GM04504 (cell line): ENCODE measurements at regions not wholly inside any gene's neighbourhood (a gene's known extent, or its start where the extent isn't known, plus 50 kb on each side); places are given as distances from the start of the nearest gene placed in this dataset.

Experiments
- DNase-seq: peaks from one replicate; pipeline ENCODE4 v3.0.0-alpha.2; 2012; ENCODE audit warnings: low read depth

- no peak for DNase-seq
Observed at GRCh38 chr2:41062336-41062735, 610.4 kb upstream of the SLC8A1 start.

- no peak for DNase-seq
Observed at GRCh38 chr2:41066168-41066567, 614.3 kb upstream of the SLC8A1 start.

- DNase-seq: no peak
Observed at GRCh38 chr2:41068740-41069139, 616.9 kb upstream of the SLC8A1 start.

- DNase-seq: no peak
Observed at GRCh38 chr2:41078341-41078740, 626.5 kb upstream of the SLC8A1 start.

- DNase-seq: no peak
Observed at GRCh38 chr2:41079011-41079410, 627.1 kb upstream of the SLC8A1 start.

- no peak for DNase-seq
Observed at GRCh38 chr2:41084321-41084720, 632.4 kb upstream of the SLC8A1 start.

- DNase-seq: no peak
Observed at GRCh38 chr2:41087946-41088345, 636.1 kb upstream of the SLC8A1 start.

GRCh38 chr2:41101281-41101680 lies 649.4 kb upstream of the SLC8A1 start:
- DNase-seq: no peak

- no peak for DNase-seq
Observed at GRCh38 chr2:41109744-41110143, 657.9 kb upstream of the SLC8A1 start.

GRCh38 chr2:41111836-41112627 lies 660.1 kb upstream of the SLC8A1 start:
- no peak for DNase-seq

GRCh38 chr2:41116106-41116797 lies 664.4 kb upstream of the SLC8A1 start:
- DNase-seq: no peak

GRCh38 chr2:41119489-41119888 lies 667.6 kb upstream of the SLC8A1 start:
- DNase-seq: no peak

GRCh38 chr2:41123341-41123740 lies 671.5 kb upstream of the SLC8A1 start:
- DNase-seq: no peak

- no peak for DNase-seq
Observed at GRCh38 chr2:41127351-41127750, 675.5 kb upstream of the SLC8A1 start.

GRCh38 chr2:41129988-41130387 lies 678.1 kb upstream of the SLC8A1 start:
- no peak for DNase-seq

- no peak for DNase-seq
Observed at GRCh38 chr2:41137031-41137430, 685.1 kb upstream of the SLC8A1 start.

- no peak for DNase-seq
Observed at GRCh38 chr2:41141146-41141791, 689.4 kb upstream of the SLC8A1 start.

- no peak for DNase-seq
Observed at GRCh38 chr2:41142478-41142877, 690.6 kb upstream of the SLC8A1 start.

- DNase-seq: no peak
Observed at GRCh38 chr2:41145066-41145465, 693.2 kb upstream of the SLC8A1 start.

GRCh38 chr2:41149054-41149453 lies 697.2 kb upstream of the SLC8A1 start:
- no peak for DNase-seq

- no peak for DNase-seq
Observed at GRCh38 chr2:41151746-41152145, 699.9 kb upstream of the SLC8A1 start.

GRCh38 chr2:41152318-41152717 lies 700.4 kb upstream of the SLC8A1 start:
- no peak for DNase-seq

- DNase-seq: no peak
Observed at GRCh38 chr2:41160439-41160838, 708.5 kb upstream of the SLC8A1 start.
